GM12892 (cell line): ENCODE measurements at regions not wholly inside any gene's neighbourhood (a gene's known extent, or its start where the extent isn't known, plus 50 kb on each side); places are given as distances from the start of the nearest gene placed in this dataset.

Experiments
- POLR2A ChIP-seq: IDR thresholded peaks from 2 replicates; pipeline ENCODE4 v1.6.1; 2011; ENCODE audit warnings: low read depth, low read length, control low read depth
- POLR2AphosphoS5 ChIP-seq: IDR thresholded peaks from 2 replicates; pipeline ENCODE4 v1.6.1; 2011; ENCODE audit warnings: low read depth, low read length, control low read depth
- TAF1 ChIP-seq: IDR thresholded peaks from 2 replicates; pipeline ENCODE4 v1.6.1; 2011; ENCODE audit warnings: low read depth, mild to moderate bottlenecking, control low read depth, low read length, borderline replicate concordance

DNA sequence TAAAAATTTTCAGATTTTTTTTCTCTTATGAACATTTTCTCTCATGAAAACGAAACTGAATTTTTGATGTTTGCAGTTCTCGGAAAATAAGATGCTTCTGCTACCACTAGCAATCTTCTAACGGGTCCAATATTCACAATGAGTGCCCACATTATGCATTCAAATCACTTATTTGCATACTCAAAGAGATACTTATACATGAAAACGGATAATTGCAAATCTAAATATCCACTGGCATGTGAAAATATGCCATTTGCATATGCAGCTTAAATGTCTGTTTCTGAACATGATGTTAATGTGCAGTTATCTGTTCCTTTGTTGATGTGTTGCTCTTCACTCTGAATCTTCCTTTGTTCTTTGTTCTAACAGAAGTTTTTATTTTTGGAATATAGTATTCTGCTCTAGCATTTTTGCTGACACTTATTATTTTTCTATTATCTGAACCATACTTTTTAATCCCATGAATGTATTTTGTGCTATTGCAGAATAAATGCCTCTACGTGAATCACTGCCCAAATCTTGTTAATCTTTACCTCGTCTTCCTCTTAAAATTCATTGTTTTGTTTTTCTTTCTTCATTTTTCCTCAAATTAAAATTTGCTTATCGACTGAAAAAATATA is 259.4 kb upstream of the BRINP3 start:
- TF ChIP-seq POLR2A: no peak
- no peak for TF ChIP-seq TAF1
- TF ChIP-seq POLR2AphosphoS5: no peak
